SK-N-SH (cell line): ENCODE measurements at regions not wholly inside any gene's neighbourhood (a gene's known extent, or its start where the extent isn't known, plus 50 kb on each side); places are given as distances from the start of the nearest gene placed in this dataset.

Experiments used
- CTCF ChIA-PET: fragments of 300-600, 350-600 bp; formaldehyde crosslinking; extraction: SDS; loops from one replicate; lab custom pipeline; 2021; lab: Yijun Ruan, JAX
- POLR2A ChIA-PET: fragments of 350-600 bp; sonication (Branson Sonifier 250); formaldehyde crosslinking; extraction: SDS; loops from one replicate; lab custom pipeline; 2020; ENCODE audit warnings: antibody characterized with exemption, inconsistent platforms; lab: Yijun Ruan, JAX
- DNase-seq: peaks from one replicate; pipeline ENCODE4 v3.0.0; 2012
- H2AFZ ChIP-seq: fragments of 200-600 bp; sonication (generic); 2 replicates; pipeline ENCODE4 v1.8.1; 2016; ENCODE audit warnings: antibody characterized with exemption, mild to moderate bottlenecking, low read depth
- H3F3A ChIP-seq: fragments of 200-600 bp; sonication (generic); replicated peaks from 2 replicates; pipeline ENCODE3; 2016; ENCODE audit warnings: antibody characterized with exemption, mild to moderate bottlenecking; ENCODE audit not compliant: insufficient read depth
- H3K27ac ChIP-seq, 2 experiments: fragments of 200-500 bp in 1 of 2; fragments of 200-600 bp in 1 of 2; sonication (Bioruptor generic) in 1 of 2; sonication (generic), shearing (Covaris generic) in 1 of 2; 2 replicates each; pipeline versions ENCODE4 v1.5.1 to v1.6.1; 2014 to 2016; ENCODE audit warnings: low read depth in 2 of 2, inconsistent platforms in 1 of 2, low read length in 1 of 2, mild to moderate bottlenecking in 1 of 2, mixed read lengths in 1 of 2
- H3K27me3 ChIP-seq: fragments of 200-600 bp; sonication (generic), shearing (Covaris generic); 2 replicates; pipeline ENCODE4 v1.6.1; 2016; ENCODE audit warnings: mixed run types; ENCODE audit not compliant: insufficient read depth
- H3K36me3 ChIP-seq, 2 experiments: fragments of 200-500 bp in 1 of 2; fragments of 200-600 bp in 1 of 2; sonication (Bioruptor generic) in 1 of 2; sonication (generic) in 1 of 2; replicated peaks in 1 of 2; 2 replicates each; pipeline versions ENCODE3 to v1.5.1; 2014 to 2016; ENCODE audit warnings: low read length in 1 of 2, mild to moderate bottlenecking in 1 of 2; ENCODE audit not compliant: insufficient read depth in 2 of 2, control insufficient read depth in 1 of 2
- H3K4me1 ChIP-seq, 2 experiments: fragments of 200-500 bp in 1 of 2; fragments of 200-600 bp in 1 of 2; sonication (Bioruptor generic) in 1 of 2; sonication (generic), shearing (Covaris generic) in 1 of 2; 2 replicates each; pipeline versions ENCODE4 v1.5.1 to v1.6.1; 2014 to 2016; ENCODE audit warnings: low read depth in 1 of 2, low read length in 1 of 2, mixed run types in 1 of 2; ENCODE audit not compliant: insufficient read depth in 2 of 2, control insufficient read depth in 1 of 2
- H3K4me2 ChIP-seq: fragments of 200-600 bp; sonication (generic), shearing (Covaris generic); 2 replicates; pipeline ENCODE4 v1.6.1; 2017; ENCODE audit warnings: mixed run types
- H3K4me3 ChIP-seq, 2 experiments: fragments of 200-500 bp in 1 of 2; fragments of 200-600 bp in 1 of 2; sonication (Bioruptor generic) in 1 of 2; sonication (generic), shearing (Covaris generic) in 1 of 2; 2 replicates each; pipeline versions ENCODE4 v1.5.1 to v1.8.1; 2014 to 2016; ENCODE audit warnings: low read depth in 2 of 2, inconsistent platforms in 1 of 2, low read length in 1 of 2, mild to moderate bottlenecking in 1 of 2, mixed read lengths in 1 of 2, moderate library complexity in 1 of 2
- H3K79me2 ChIP-seq: fragments of 200-600 bp; sonication (generic); 2 replicates; pipeline ENCODE4 v1.8.1; 2017; ENCODE audit warnings: mild to moderate bottlenecking; ENCODE audit not compliant: insufficient read depth
- H3K9ac ChIP-seq: fragments of 200-600 bp; sonication (generic); 2 replicates; pipeline ENCODE4 v1.6.1; 2017; ENCODE audit warnings: mixed run types
- H3K9me2 ChIP-seq: fragments of 200-600 bp; sonication (generic); 2 replicates; pipeline ENCODE4 v1.6.1; 2017; ENCODE audit warnings: mixed run types
- H3K9me3 ChIP-seq: fragments of 200-600 bp; sonication (generic); 2 replicates; pipeline ENCODE4 v1.6.1; 2017; ENCODE audit warnings: mixed run types, mild to moderate bottlenecking, moderate library complexity
- H4K20me1 ChIP-seq: fragments of 200-600 bp; sonication (generic); 2 replicates; pipeline ENCODE4 v1.6.1; 2017; ENCODE audit warnings: mild to moderate bottlenecking, mixed run types; ENCODE audit not compliant: insufficient read depth
- CHD2 ChIP-seq: fragments of 150-350 bp; IDR thresholded peaks from 2 replicates; pipeline ENCODE4 v1.6.1; 2018; ENCODE audit warnings: low read length; ENCODE audit not compliant: partially characterized antibody
- ELF1 ChIP-seq: IDR thresholded peaks from 2 replicates; pipeline ENCODE4 v1.4.0; 2012
- EP300 ChIP-seq, 2 experiments: IDR thresholded peaks; 2 replicates each; pipeline versions ENCODE4 v1.4.0 to v1.6.1; 2012; ENCODE audit warnings: borderline replicate concordance in 1 of 2, low read depth in 1 of 2, low read length in 1 of 2
- EZH2phosphoT487 ChIP-seq: fragments of 200-600 bp; sonication (generic); IDR thresholded peaks from 2 replicates; pipeline ENCODE4 v1.6.1; 2017; ENCODE audit warnings: low read depth, mixed run types, mild to moderate bottlenecking, antibody characterized with exemption, moderate library complexity, borderline replicate concordance
- FOSL2 ChIP-seq: IDR thresholded peaks from 2 replicates; pipeline ENCODE4 v1.4.0; 2012; ENCODE audit warnings: low read depth, mild to moderate bottlenecking, moderate library complexity, borderline replicate concordance
- FOXM1 ChIP-seq: IDR thresholded peaks from 2 replicates; pipeline ENCODE4 v1.4.0; 2012; ENCODE audit warnings: low read depth, mild to moderate bottlenecking
- MEF2A ChIP-seq: IDR thresholded peaks from 2 replicates; pipeline ENCODE4 v1.4.0; 2012; ENCODE audit warnings: low read depth, borderline replicate concordance
- NRF1 ChIP-seq: IDR thresholded peaks from 2 replicates; pipeline ENCODE4 v1.6.1; 2012; ENCODE audit warnings: low read depth, mild to moderate bottlenecking, low read length
- REST ChIP-seq: IDR thresholded peaks from 2 replicates; pipeline ENCODE4 v1.6.1; 2012; ENCODE audit warnings: mild to moderate bottlenecking, low read depth, low read length, moderate library complexity
- TAF1 ChIP-seq: IDR thresholded peaks from 2 replicates; pipeline ENCODE4 v1.6.1; 2012; ENCODE audit warnings: low read depth, mild to moderate bottlenecking, low read length, moderate library complexity, borderline replicate concordance
- TEAD4 ChIP-seq: IDR thresholded peaks from 2 replicates; pipeline ENCODE4 v1.4.0; 2012; ENCODE audit warnings: mild to moderate bottlenecking, borderline replicate concordance; ENCODE audit not compliant: insufficient read depth
- USF1 ChIP-seq: IDR thresholded peaks from 2 replicates; pipeline ENCODE4 v1.4.0; 2012; ENCODE audit warnings: low read depth, borderline replicate concordance
- WGBS: methylation state at CpG from one replicate; pipeline ENCODE4 v1.1.6; 2017; ENCODE audit warnings: low lambda C conversion rate; 5-methylcytosine and 5-hydroxymethylcytosine counted together

GRCh38 chr6:3937438-3937837, 88.3 kb downstream of the FAM50B start:
- 92% methylated on average over 2 of the region's 2 CpGs for WGBS
- H3K4me2 ChIP-seq, result no peak overlapping the region
- POLR2A ChIA-PET, result no interaction called here
- H3K79me2 ChIP-seq, result no peaks in the 10 kb centered on the region
- no peaks in the 10 kb centered on the region for H3F3A ChIP-seq
- H2AFZ ChIP-seq, result no peak overlapping the region
- peaks cover 0 to 2% of the 10 kb centered on the region in 2 experiments; a peak in 1 of 4 replicates for H3K4me1 ChIP-seq
- TF ChIP-seq MEF2A, result no peak
- TF ChIP-seq TAF1, result no peak
- no peak for TF ChIP-seq NRF1
- TF ChIP-seq FOSL2, result no peak
- no peak for TF ChIP-seq EP300 (IDR thresholded peaks at IDR 0.05; ENCODE audit: borderline replicate concordance in 1 of 2, low read depth in 1 of 2, low read length in 1 of 2)
- TF ChIP-seq REST, result no peak
- no peak for TF ChIP-seq USF1
- no peaks in the 10 kb centered on the region for H3K9me2 ChIP-seq
- H3K36me3 ChIP-seq, result no peaks in the 10 kb centered on the region
- CTCF ChIA-PET, result interaction anchor here (1.4 to 2.2 kb wide), 5 partner anchors 21 to 190 kb away, joined by 3 to 6 read pairs (median 3); partner anchors contain the start of gene FAM50B
- H3K9ac ChIP-seq, result no peak overlapping the region
- DNase-seq, result no peak
- no peaks in the 10 kb centered on the region for H4K20me1 ChIP-seq
- no peak overlapping the region for H3K4me3 ChIP-seq
- no peaks in the 10 kb centered on the region for H3K9me3 ChIP-seq
- no peak overlapping the region for H3K27ac ChIP-seq
- no peaks in the 10 kb centered on the region for H3K27me3 ChIP-seq

- no peaks in the 10 kb centered on the region for H3K9me2 ChIP-seq
- 90% methylated on average over 4 of the region's 4 CpGs for WGBS
- no peak overlapping the region for H2AFZ ChIP-seq
- ChIA-PET CTCF (interaction anchor here (1.1 to 2.2 kb wide), 4 partner anchors 20 to 206 kb away, joined by 3 to 6 read pairs (median 4); partner anchors contain the start of gene FAM50B), POLR2A (no interaction called here)
- H3K36me3 ChIP-seq, result no peaks in the 10 kb centered on the region
- H3K27ac ChIP-seq, result no peak overlapping the region
- H3K4me3 ChIP-seq, result no peak overlapping the region
- H3K9me3 ChIP-seq, result no peaks in the 10 kb centered on the region
- no peak for DNase-seq
- no peaks in the 10 kb centered on the region for H3K79me2 ChIP-seq
- no peak for TF ChIP-seq EZH2phosphoT487
- TF ChIP-seq FOXM1, result no peak
- no peak for TF ChIP-seq CHD2
- no peak for TF ChIP-seq ELF1
- TF ChIP-seq TAF1, result no peak
- no peak for TF ChIP-seq TEAD4
- H3K4me2 ChIP-seq, result no peak overlapping the region
- peaks cover 0 to 2% of the 10 kb centered on the region in 2 experiments; a peak in 1 of 4 replicates for H3K4me1 ChIP-seq
- no peaks in the 10 kb centered on the region for H3F3A ChIP-seq
- H3K27me3 ChIP-seq, result no peaks in the 10 kb centered on the region
- no peaks in the 10 kb centered on the region for H4K20me1 ChIP-seq
- H3K9ac ChIP-seq, result no peak overlapping the region
Measured at GRCh38 chr6:3938715-3939367, 89.7 kb downstream of the FAM50B start.
